SU-DHL-6 (cell line): ENCODE measurements at regions not wholly inside any gene's neighbourhood (a gene's known extent, or its start where the extent isn't known, plus 50 kb on each side); places are given as distances from the start of the nearest gene placed in this dataset.

Experiments
- EZH2phosphoT487 ChIP-seq: fragments of 200-600 bp; sonication (generic), shearing (Covaris generic); conservative IDR thresholded peaks from 2 replicates; pipeline ENCODE4 v1.6.1; 2018; ENCODE audit warnings: mild to moderate bottlenecking, antibody characterized with exemption, low read length, moderate library complexity, mixed read lengths
- TF ChIP-seq, protein P1 (sequence below): fragments of 200-600 bp; sonication (generic); IDR thresholded peaks from one replicate; pipeline ENCODE4 v1.5.1; 2017; ENCODE audit warnings: antibody characterized with exemption, mild to moderate bottlenecking, low read length, moderate library complexity; ENCODE audit not compliant: insufficient read depth, poor library complexity, severe bottlenecking

DNA sequence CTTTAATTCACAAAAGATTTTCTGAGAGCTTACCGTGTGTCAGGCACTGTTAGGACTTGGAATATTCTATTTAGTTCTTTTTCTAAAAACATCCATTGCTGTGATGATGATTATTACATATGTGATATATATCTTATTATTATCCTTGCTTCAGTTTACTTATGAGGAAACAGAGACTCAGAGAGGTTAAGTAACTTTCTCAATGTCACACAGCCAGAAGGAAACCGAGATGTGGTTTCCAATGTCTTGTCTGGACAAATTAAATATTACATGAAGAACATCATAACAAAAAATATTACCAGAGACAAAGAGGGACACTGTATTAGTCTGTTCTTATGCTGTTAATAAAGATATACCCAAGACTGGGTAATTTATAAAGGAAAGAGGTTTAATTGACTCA lies 125.5 kb upstream of the DAP start:
- TF ChIP-seq, protein P1, sequence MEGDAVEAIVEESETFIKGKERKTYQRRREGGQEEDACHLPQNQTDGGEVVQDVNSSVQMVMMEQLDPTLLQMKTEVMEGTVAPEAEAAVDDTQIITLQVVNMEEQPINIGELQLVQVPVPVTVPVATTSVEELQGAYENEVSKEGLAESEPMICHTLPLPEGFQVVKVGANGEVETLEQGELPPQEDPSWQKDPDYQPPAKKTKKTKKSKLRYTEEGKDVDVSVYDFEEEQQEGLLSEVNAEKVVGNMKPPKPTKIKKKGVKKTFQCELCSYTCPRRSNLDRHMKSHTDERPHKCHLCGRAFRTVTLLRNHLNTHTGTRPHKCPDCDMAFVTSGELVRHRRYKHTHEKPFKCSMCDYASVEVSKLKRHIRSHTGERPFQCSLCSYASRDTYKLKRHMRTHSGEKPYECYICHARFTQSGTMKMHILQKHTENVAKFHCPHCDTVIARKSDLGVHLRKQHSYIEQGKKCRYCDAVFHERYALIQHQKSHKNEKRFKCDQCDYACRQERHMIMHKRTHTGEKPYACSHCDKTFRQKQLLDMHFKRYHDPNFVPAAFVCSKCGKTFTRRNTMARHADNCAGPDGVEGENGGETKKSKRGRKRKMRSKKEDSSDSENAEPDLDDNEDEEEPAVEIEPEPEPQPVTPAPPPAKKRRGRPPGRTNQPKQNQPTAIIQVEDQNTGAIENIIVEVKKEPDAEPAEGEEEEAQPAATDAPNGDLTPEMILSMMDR: no peak
- no peak for TF ChIP-seq EZH2phosphoT487
